CD4-positive, CD25-positive, alpha-beta regulatory T cell (primary cell): ENCODE measurements at regions not wholly inside any gene's neighbourhood (a gene's known extent, or its start where the extent isn't known, plus 50 kb on each side); places are given as distances from the start of the nearest gene placed in this dataset.

ENCODE experiments used
- ATAC-seq, 2 donors: fragments of 150-1000 bp; cut with Tn5 transposase; one replicate each; pipeline ENCODE4 v1.10.0; 2021; ENCODE audit warnings: low read depth in 2 of 2, moderate number of reproducible peaks in 2 of 2, moderate library complexity in 1 of 2
- DNase-seq, 3 donors: peaks; one replicate each; pipeline versions ENCODE4 v3.0.0 to v3.0.0-alpha.2; 2012 to 2022; ENCODE audit warnings: mixed read lengths in 1 of 3
- H3K27ac ChIP-seq: one replicate; pipeline ENCODE4 v1.7.0; 2013; ENCODE audit warnings: mild to moderate bottlenecking, low read length; ENCODE audit not compliant: insufficient read depth, poor library complexity, severe bottlenecking
- H3K27me3 ChIP-seq: one replicate; pipeline ENCODE4 v1.7.0; 2013; ENCODE audit warnings: low read length; ENCODE audit not compliant: control insufficient read depth, insufficient read depth
- H3K36me3 ChIP-seq: one replicate; pipeline ENCODE4 v1.7.0; 2013; ENCODE audit warnings: mild to moderate bottlenecking, low read length, moderate library complexity; ENCODE audit not compliant: control insufficient read depth, insufficient read depth
- H3K4me1 ChIP-seq: 2 replicates; pipeline ENCODE4 v1.7.0; 2013; ENCODE audit warnings: mild to moderate bottlenecking, low read length; ENCODE audit not compliant: insufficient read depth, control insufficient read depth, poor library complexity, severe bottlenecking
- H3K4me3 ChIP-seq: one replicate; pipeline ENCODE4 v1.7.0; 2013; ENCODE audit warnings: low read depth, mild to moderate bottlenecking, low read length, moderate library complexity
- H3K9me3 ChIP-seq, 2 experiments: 1 replicate in 1 of 2; 2 replicates in 1 of 2; pipeline ENCODE4 v1.7.0; 2013; ENCODE audit warnings: low read length in 2 of 2, mild to moderate bottlenecking in 1 of 2, moderate library complexity in 1 of 2; ENCODE audit not compliant: control insufficient read depth in 2 of 2
- H3K27ac Mint-ChIP-seq, 3 donors: one replicate each; pipeline ENCODE4 v1.8.0; 2020 to 2022; ENCODE audit warnings: mild to moderate bottlenecking in 3 of 3, mixed read lengths in 3 of 3, moderate library complexity in 2 of 3
- H3K27me3 Mint-ChIP-seq: one replicate; pipeline ENCODE4 v1.8.0; 2022; ENCODE audit warnings: mild to moderate bottlenecking, mixed read lengths
- H3K36me3 Mint-ChIP-seq: one replicate; pipeline ENCODE4 v1.8.0; 2020; ENCODE audit warnings: mixed read lengths
- H3K4me1 Mint-ChIP-seq, 4 donors: one replicate each; pipeline ENCODE4 v1.8.0; 2020 to 2022; ENCODE audit warnings: mixed read lengths in 4 of 4, mild to moderate bottlenecking in 1 of 4
- H3K4me3 Mint-ChIP-seq, 4 donors: one replicate each; pipeline ENCODE4 v1.8.0; 2020 to 2022; ENCODE audit warnings: mild to moderate bottlenecking in 4 of 4, mixed read lengths in 4 of 4, moderate library complexity in 3 of 4
- H3K9me3 Mint-ChIP-seq, 7 donors: one replicate each; pipeline ENCODE4 v1.8.0; 2020 to 2022; ENCODE audit warnings: mixed read lengths in 7 of 7, mild to moderate bottlenecking in 3 of 7, moderate library complexity in 2 of 7

GRCh38 chr18:1048032-1048431, 143.4 kb downstream of the ADCYAP1 start:
- DNase-seq (no peak), ATAC-seq (no peak)
- Histone ChIP-seq H3K4me1 (no peaks in the 10 kb centered on the region), H3K36me3 (no peaks in the 10 kb centered on the region), H3K27ac (no peak overlapping the region), H3K9me3 (no peaks in the 10 kb centered on the region), H3K4me3 (no peak overlapping the region), H3K27me3 (no peaks in the 10 kb centered on the region)
- H3K36me3 Mint-ChIP-seq = no peaks in the 10 kb centered on the region
- peaks cover 0 to 7% (median 3%) of the 10 kb centered on the region in 7 donors for H3K9me3 Mint-ChIP-seq
- H3K27ac Mint-ChIP-seq = no peak overlapping the region
- H3K4me3 Mint-ChIP-seq = no peak overlapping the region
- no peaks in the 10 kb centered on the region for H3K27me3 Mint-ChIP-seq
- H3K4me1 Mint-ChIP-seq = no peaks in the 10 kb centered on the region

GRCh38 chr18:1049173-1049572, 144.5 kb downstream of the ADCYAP1 start:
- H3K36me3 Mint-ChIP-seq = no peaks in the 10 kb centered on the region
- H3K27ac ChIP-seq = no peak overlapping the region
- ATAC-seq = no peak

GRCh38 chr18:1050012-1050657, 145.5 kb downstream of the ADCYAP1 start:
- no peaks in the 10 kb centered on the region for H3K27me3 ChIP-seq
- H3K4me3 Mint-ChIP-seq = no peak overlapping the region
- no peaks in the 10 kb centered on the region for H3K9me3 ChIP-seq
- no peaks in the 10 kb centered on the region for H3K36me3 Mint-ChIP-seq
- no peaks in the 10 kb centered on the region for H3K4me1 ChIP-seq
- no peaks in the 10 kb centered on the region for H3K36me3 ChIP-seq
- DNase-seq = no peak
- no peaks in the 10 kb centered on the region for H3K27me3 Mint-ChIP-seq
- H3K9me3 Mint-ChIP-seq = peaks cover 0 to 4% (median 3%) of the 10 kb centered on the region in 7 donors
- H3K4me3 ChIP-seq = no peak overlapping the region
- ATAC-seq = no peak
- H3K27ac Mint-ChIP-seq = no peak overlapping the region
- H3K4me1 Mint-ChIP-seq = no peaks in the 10 kb centered on the region
- no peak overlapping the region for H3K27ac ChIP-seq

More at GRCh38 chr18:1049173-1049572, 144.5 kb downstream of the ADCYAP1 start:
- no peak for DNase-seq
- Mint-ChIP-seq H3K27me3 (no peaks in the 10 kb centered on the region), H3K4me3 (no peak overlapping the region), H3K4me1 (no peaks in the 10 kb centered on the region), H3K9me3 (peaks cover 0 to 5% (median 4%) of the 10 kb centered on the region in 7 donors), H3K27ac (no peak overlapping the region)
- Histone ChIP-seq H3K36me3 (no peaks in the 10 kb centered on the region), H3K4me1 (no peaks in the 10 kb centered on the region), H3K4me3 (no peak overlapping the region), H3K27me3 (no peaks in the 10 kb centered on the region), H3K9me3 (no peaks in the 10 kb centered on the region)

GRCh38 chr18:1052301-1052700, 147.6 kb downstream of the ADCYAP1 start:
- peaks cover 0 to 5% of the 10 kb centered on the region in 2 experiments for H3K9me3 ChIP-seq
- H3K27ac ChIP-seq = no peak overlapping the region
- H3K27ac Mint-ChIP-seq = no peak overlapping the region
- no peak for ATAC-seq
- H3K4me1 ChIP-seq = no peaks in the 10 kb centered on the region
- no peaks in the 10 kb centered on the region for H3K36me3 Mint-ChIP-seq
- H3K36me3 ChIP-seq = no peaks in the 10 kb centered on the region
- H3K9me3 Mint-ChIP-seq = peaks cover 0 to 8% (median 2%) of the 10 kb centered on the region in 7 donors
- no peak overlapping the region for H3K4me3 Mint-ChIP-seq
- no peaks in the 10 kb centered on the region for H3K27me3 Mint-ChIP-seq
- no peak overlapping the region for H3K4me3 ChIP-seq
- H3K27me3 ChIP-seq = no peaks in the 10 kb centered on the region
- DNase-seq = no peak
- H3K4me1 Mint-ChIP-seq = no peaks in the 10 kb centered on the region

GRCh38 chr18:1053331-1054315, 149.0 kb downstream of the ADCYAP1 start:
- no peak overlapping the region for H3K4me3 Mint-ChIP-seq
- H3K9me3 Mint-ChIP-seq = peaks cover 0 to 13% (median 4%) of the 10 kb centered on the region in 7 donors

GRCh38 chr18:1056404-1056803, 151.7 kb downstream of the ADCYAP1 start:
- Mint-ChIP-seq H3K27ac (no peak overlapping the region), H3K4me1 (no peaks in the 10 kb centered on the region), H3K4me3 (no peak overlapping the region), H3K9me3 (peaks cover 0 to 11% (median 6%) of the 10 kb centered on the region in 7 donors), H3K36me3 (no peaks in the 10 kb centered on the region), H3K27me3 (no peaks in the 10 kb centered on the region)
- Histone ChIP-seq H3K4me3 (no peak overlapping the region), H3K27ac (no peak overlapping the region), H3K4me1 (no peaks in the 10 kb centered on the region), H3K9me3 (peaks cover 0 to 5% of the 10 kb centered on the region in 2 experiments), H3K27me3 (no peaks in the 10 kb centered on the region), H3K36me3 (no peaks in the 10 kb centered on the region)
- no peak for ATAC-seq
- no peak for DNase-seq

More at GRCh38 chr18:1053331-1054315, 149.0 kb downstream of the ADCYAP1 start:
- Histone ChIP-seq H3K36me3 (no peaks in the 10 kb centered on the region), H3K9me3 (peaks cover 0 to 5% of the 10 kb centered on the region in 2 experiments), H3K27ac (no peak overlapping the region), H3K4me3 (no peak overlapping the region), H3K4me1 (no peaks in the 10 kb centered on the region), H3K27me3 (no peaks in the 10 kb centered on the region)
- Mint-ChIP-seq H3K4me1 (no peaks in the 10 kb centered on the region), H3K27me3 (no peaks in the 10 kb centered on the region), H3K27ac (no peak overlapping the region), H3K36me3 (no peaks in the 10 kb centered on the region)
- ATAC-seq (no peak), DNase-seq (no peak)

- ATAC-seq (no peak), DNase-seq (no peak)
- Mint-ChIP-seq H3K9me3 (peaks cover 0 to 13% (median 6%) of the 10 kb centered on the region in 7 donors), H3K4me1 (no peaks in the 10 kb centered on the region), H3K36me3 (no peaks in the 10 kb centered on the region), H3K27ac (no peak overlapping the region), H3K4me3 (no peak overlapping the region), H3K27me3 (no peaks in the 10 kb centered on the region)
- Histone ChIP-seq H3K4me1 (no peaks in the 10 kb centered on the region), H3K27ac (no peak overlapping the region), H3K36me3 (no peaks in the 10 kb centered on the region), H3K4me3 (no peak overlapping the region), H3K9me3 (peaks cover 0 to 5% of the 10 kb centered on the region in 2 experiments), H3K27me3 (no peaks in the 10 kb centered on the region)
Observed at GRCh38 chr18:1057367-1057766, 152.7 kb downstream of the ADCYAP1 start.
